Gastrocnemius medialis (tissue), 4 donors: ENCODE measurements at regions not wholly inside any gene's neighbourhood (a gene's known extent, or its start where the extent isn't known, plus 50 kb on each side); places are given as distances from the start of the nearest gene placed in this dataset.

Experiments used
- POLR2A ChIP-seq, 2 donors: fragments of 450-650 bp; IDR thresholded peaks; one replicate each; pipeline ENCODE4 v1.6.1; 2017; ENCODE audit warnings: antibody characterized with exemption in 2 of 2, mild to moderate bottlenecking in 2 of 2, moderate library complexity in 2 of 2
- TF ChIP-seq, protein P1 (sequence below), 5 experiments: fragments of 450-650 bp in 3 of 5; fragments of 200-600 bp in 2 of 5; sonication (generic) in 2 of 5; IDR thresholded peaks in 4 of 5; conservative IDR thresholded peaks in 1 of 5; 1 replicate in 4 of 5; 2 replicates in 1 of 5; pipeline ENCODE4 v1.5.1; 2016 to 2019; ENCODE audit warnings: antibody characterized with exemption in 5 of 5, mild to moderate bottlenecking in 3 of 5, moderate library complexity in 3 of 5

DNA sequence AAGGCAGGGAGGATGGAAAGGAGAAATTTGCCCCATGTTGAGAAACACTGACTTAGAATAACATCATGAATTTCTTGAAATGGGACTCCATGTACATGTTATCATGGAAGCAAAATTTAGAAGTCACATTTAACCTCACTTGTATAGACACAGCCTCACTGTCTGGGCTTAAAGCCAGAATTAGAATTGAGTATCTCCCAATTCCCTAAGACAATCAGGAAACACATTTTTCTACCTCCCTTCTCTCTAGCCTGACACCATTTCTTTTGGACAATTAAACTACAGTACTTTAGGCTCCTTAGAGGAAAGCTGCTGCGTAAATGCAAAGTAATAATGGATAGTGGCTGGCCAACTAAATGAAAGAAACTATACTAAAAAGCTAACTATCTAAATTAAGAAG, 795.5 kb downstream of the C12orf50 start:
- TF ChIP-seq, protein P1, sequence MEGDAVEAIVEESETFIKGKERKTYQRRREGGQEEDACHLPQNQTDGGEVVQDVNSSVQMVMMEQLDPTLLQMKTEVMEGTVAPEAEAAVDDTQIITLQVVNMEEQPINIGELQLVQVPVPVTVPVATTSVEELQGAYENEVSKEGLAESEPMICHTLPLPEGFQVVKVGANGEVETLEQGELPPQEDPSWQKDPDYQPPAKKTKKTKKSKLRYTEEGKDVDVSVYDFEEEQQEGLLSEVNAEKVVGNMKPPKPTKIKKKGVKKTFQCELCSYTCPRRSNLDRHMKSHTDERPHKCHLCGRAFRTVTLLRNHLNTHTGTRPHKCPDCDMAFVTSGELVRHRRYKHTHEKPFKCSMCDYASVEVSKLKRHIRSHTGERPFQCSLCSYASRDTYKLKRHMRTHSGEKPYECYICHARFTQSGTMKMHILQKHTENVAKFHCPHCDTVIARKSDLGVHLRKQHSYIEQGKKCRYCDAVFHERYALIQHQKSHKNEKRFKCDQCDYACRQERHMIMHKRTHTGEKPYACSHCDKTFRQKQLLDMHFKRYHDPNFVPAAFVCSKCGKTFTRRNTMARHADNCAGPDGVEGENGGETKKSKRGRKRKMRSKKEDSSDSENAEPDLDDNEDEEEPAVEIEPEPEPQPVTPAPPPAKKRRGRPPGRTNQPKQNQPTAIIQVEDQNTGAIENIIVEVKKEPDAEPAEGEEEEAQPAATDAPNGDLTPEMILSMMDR (IDR thresholded peaks at IDR 0.05 in 4 of 5, conservative IDR thresholded peaks at IDR 0.05 in 1 of 5) = no peak
- no peak for TF ChIP-seq POLR2A (IDR thresholded peaks at IDR 0.05)
